Stimulated activated CD4-positive, alpha-beta T cell treated with anti-CD3 and anti-CD28 coated beads, Interleukin-4, amount 100 ng/mL, for 24 hours (primary cell): ENCODE measurements at regions not wholly inside any gene's neighbourhood (a gene's known extent, or its start where the extent isn't known, plus 50 kb on each side); places are given as distances from the start of the nearest gene placed in this dataset.

ENCODE experiments used
- DNase-seq: peaks from one replicate; pipeline ENCODE4 v3.0.0-alpha.2; 2020

DNA sequence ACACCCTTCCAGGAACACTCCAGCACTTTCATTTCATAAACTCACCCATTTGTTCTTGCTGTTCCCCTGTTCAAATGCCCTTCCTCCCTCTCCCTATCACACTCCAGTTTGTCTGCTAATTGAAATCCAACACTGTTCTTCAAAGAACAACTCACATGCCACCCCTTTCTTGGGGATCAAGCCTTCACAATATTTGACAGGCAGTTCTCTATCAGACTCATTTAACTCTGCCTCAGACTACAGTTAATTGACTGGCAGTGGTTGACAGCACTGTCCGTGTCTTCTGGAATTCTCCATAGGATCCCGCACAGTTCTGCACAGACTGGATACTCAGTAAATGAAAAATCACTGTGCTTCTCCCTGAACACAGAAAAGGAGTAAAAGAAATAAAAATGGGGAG is 87.8 kb downstream of the PMP22 start:
- no peak for DNase-seq

DNA sequence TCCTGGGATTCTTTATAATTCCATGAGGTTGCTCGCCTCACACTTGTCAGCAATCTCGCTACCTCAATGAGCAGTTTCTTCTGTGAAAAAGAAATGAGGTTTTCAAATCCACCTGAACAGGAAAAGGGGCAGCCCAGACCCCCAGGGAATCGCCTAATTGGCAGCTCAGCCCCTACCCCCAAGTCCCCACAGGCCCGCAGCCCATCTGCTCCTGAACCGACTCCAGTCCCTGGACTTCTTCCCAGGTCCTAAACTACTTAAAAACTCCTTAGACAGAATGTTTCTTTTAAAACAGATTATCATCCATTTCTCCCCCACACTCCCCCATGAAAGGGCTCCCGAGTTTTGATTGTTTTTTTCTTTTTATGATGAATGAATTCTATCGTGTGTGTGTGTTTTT is 89.8 kb downstream of the PMP22 start:
- no peak for DNase-seq

DNA sequence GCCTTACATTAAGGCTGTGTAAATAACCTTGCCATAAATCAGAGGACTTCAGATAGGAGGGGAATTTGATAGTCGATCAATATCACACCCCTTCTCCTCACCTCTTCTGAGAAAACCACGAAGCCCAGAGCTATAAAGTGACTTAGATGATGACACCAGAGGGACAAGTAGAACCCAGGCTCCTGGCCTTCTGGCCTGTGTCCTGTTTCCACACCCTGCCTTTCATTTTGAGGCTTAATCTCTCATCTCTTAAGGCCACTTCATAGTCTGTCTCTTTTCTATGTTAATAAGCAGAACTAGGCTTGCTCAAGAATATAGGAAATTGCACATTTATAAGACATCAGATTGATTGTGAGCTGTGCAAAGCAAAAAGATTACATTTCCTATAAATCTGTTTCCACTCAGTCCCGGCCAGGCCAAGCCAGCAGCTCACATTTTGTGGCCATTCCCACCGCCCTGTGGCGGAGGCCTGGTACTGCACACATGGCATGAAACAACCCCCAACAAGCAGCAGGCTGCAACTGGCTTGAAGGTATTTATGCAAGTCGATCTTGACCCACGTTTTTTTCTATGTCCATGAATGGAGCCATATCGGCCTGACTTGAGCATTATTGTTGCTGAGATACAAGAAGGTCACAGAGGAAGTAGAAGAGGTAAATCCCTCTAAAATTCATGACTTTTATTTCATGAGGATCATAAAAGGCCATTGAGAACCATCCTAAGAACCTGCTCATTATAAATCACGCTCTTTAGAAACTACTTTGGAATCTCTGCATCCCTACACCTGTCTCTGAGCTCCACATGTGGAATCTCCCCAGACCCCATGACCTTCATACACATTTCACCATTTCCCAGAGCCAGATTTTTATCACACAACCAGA is 93.7 kb downstream of the PMP22 start:
- peak; percentile 15 for DNase-seq

DNA sequence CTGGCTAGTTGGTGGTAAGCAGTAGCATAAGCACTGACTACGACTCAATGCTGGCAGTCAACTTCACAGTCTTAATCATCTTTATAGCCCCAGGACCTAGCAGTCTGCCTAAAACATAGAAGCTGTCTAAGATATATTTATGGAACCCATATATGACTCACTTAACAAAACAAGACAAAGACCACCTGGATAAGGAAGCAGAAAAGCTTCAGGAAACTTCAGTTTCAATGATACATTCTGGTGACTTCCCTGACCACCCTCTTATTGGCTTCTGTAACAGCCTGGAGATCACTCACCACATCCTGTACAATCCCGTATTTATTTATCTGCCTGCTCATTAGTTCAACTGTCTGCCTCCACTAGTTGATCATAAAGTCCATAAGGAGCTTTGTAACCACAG is 95.5 kb downstream of the PMP22 start:
- DNase-seq = no peak

DNA sequence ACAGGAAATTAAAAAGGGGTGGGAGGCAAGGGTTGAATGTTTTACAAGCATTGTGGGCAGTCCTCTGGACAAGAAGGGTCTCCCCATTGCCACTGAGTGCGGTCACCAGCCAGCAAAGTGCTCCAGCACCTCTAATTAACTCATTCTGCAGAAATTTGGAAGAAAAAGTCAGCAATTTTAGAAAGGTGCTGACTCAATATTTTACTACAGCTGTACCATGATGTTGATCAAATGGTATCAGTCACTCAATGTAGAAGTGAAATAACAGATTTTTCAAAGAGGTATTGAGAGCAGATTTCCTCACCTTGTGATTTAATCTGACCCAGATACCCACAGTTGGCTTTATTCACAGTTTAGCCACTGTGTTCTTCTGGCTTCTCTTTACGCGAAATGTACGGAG is 96.7 kb downstream of the PMP22 start:
- DNase-seq = no peak

DNA sequence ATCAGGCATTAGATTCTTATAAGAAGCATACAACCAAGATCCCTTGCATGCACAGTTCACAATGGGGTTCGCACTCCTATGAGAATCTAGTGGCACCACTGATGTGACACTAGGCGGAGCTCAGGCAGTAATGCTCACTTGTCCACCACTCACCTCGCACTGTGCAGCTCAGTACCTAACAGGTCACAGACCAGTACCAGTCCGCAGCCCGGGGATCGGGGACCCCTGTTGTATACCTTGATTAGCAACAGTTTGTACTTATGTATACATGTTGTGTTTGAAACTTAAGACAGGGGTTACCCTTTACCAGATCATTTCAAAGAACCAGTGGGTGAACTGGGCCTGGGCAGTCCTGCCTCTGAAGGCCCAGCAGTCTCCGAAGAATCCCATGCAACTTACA is 103.7 kb downstream of the PMP22 start:
- no peak for DNase-seq

DNA sequence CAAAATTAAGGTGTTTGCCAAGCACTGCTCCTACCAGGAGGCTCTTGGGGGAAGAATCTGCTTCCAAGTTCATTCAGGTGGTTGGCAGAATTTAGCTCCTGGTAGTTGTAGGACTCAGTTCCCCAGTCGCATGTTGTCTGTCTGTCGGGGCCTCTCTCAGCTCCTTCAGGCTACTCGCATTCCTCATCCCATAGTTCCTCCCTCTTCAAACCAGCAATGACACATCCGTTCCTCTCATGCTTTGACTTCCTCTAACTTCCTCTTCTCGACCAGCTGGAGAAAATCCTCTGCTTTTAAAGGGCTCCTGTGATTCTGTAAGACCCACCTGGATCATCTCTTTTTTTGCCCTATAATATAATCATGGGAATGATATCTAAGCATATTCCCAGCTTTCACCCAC is 108.1 kb downstream of the PMP22 start:
- DNase-seq = no peak

DNA sequence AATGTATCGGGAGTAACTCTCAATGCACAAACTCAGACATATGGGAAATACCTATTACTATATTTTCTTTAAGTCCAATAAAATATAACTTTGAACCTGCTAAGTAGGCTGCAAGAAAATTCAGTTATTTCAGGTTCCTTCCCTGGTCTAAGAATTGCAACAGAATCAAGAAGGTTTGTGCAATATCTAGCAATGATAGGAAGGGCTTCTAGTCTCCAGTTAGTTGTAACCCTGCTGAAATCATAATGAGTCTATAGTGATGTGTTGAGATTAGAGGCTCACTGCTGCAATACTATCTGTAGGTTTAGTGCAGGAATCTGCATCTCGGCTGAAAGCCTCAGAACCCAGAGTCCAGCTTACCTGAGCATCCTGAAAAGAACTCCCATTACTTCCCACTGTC is 110.5 kb downstream of the PMP22 start:
- no peak for DNase-seq

DNA sequence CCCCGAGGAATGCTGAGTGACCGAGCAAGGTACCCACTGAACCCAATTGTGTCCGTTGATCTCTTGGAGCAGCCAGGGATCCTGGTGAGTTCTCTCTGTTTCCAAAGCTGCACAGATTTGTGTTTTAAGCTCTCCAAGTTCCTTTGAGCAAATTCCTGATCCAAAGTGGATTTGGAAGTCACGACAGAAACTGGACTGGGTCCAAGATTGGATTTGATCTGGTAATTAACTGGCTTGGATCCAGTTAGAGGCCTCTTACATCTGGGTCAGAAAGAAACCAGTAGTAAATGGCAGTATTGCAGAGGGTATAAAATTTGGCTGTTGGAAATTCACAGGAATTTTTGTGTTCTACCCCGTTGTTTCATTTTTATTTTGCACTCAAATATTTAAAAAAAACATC is 119.5 kb downstream of the PMP22 start:
- no peak for DNase-seq

DNA sequence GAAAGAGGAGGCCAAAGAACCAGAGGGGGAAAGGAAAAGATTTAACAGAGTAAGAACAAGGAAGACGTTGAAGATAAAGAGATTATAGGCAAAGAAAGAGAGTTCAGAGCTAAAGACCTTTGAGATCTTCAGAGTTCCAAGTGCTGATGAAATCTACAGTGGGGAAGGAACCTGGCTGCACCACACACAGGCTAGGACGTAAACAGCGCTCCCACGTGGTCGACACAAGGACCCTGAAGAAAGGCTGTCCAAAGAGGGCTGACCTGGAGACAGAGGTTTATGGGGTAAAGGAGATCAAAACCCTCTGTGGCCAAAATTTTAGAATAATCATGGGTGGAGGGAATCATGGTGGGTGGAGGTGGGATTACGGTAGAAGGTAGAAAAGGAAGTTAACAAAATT is 121.6 kb downstream of the PMP22 start:
- no peak for DNase-seq

DNA sequence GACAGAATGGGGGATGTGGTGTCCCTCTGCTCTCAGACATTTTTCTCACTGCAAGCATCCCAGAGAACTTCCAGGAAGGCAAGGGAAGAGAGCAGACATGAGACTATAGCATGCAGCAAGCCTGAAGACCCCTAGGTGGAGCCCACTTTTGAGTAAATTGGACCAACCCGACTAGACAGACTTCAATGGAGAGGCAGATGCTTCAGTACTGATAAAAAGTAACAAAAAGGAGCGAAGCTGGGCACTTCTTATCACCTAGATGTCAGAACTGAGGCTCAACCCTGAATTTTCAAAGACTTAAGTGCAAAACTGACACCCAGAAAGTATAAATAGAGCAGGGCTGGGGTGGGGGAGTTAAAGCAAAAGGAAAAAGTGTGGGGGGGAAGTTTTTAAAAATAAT is 130.8 kb downstream of the PMP22 start:
- no peak for DNase-seq

DNA sequence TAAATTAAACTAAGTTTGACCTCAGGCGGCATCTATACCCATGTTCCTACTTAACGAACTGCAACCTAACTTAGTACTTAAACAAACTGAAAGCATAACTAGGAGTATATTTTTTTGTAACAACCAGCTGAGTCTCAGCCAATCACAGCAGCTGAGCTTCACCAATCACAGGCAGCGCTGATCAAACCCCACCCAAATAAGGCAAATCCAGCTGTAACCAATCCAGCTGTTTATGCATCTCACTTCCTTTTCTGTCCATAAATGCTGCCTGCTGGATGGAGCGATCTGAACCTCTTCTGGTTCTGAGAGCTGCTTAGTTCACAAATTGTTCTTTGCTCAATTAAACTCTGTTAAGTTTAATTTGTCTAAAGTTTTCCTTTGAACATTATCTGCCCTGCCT is 131.3 kb downstream of the PMP22 start:
- DNase-seq = no peak

DNA sequence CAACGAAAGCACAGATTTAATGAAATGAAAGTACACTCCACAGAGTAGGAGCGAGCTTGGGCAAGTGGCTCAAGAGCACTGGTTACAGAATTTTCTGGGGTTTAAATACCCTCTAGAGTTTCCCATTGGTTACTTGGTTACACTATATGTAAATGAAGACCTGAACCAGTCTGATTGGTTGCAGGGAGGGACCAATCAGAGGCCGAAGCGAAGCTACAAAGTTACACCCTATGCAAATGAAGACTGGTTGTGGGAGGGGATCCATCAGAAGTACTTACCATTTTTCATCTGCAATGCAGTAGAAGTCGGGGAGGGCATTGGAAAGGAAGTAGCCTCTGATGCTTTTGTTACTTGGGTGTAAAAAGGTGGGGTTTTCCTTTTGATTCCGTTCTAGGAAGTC is 132.0 kb downstream of the PMP22 start:
- DNase-seq = no peak

DNA sequence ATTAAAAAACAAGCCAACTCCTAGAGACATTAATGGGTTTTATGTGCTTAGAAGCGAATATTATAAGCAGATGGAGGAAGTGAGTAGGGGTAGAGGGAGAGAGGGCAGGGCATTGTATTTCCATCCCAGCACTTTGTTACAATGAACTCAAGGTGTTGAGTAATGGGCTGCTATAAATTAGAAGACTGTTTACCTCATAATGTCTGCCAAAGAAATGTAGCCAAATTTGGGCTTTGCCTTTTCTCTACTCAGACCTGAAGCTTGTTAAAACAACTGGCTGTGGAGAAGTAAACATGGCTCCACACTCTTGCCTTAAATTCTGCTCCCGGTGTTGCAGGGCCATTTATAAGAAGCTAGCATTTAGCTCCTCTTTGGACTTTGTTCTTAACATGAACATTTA is 134.7 kb downstream of the PMP22 start:
- no peak for DNase-seq

DNA sequence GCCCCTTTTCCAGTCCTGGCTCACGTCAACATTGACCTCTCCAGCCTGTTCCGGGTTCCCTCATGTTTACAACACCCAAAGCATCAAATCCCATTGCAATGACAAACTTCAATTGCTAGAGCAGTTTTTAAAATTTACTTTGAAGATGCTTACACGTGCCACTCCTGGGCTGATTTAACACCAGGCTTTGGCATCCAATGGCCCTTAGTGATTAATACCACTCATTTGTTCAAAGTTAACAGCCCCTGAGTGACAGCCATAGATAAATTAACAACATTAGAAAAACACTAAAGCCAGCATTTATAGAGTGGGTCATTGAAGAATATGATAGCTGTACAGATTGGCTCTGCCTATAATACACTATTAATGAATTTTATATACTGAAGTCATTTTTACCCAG is 135.1 kb downstream of the PMP22 start:
- DNase-seq = no peak

DNA sequence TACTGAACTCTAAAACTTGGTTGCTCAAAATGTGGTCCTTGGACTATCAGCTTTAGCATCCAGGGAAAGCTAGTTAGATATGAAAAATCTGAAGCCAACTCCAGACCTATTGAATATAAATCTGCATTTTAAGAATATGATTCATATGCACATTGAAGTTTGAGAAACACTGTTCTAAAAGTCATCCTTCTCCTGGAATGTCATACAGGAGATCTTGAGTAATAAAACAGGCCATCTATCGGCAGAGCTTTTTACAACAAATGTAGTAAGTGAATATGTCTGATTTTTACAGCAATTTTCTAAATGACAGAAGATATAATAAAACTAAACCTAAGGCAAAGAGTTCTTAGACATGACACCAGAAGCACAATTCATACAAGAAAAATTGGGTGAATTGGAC is 140.4 kb downstream of the PMP22 start:
- DNase-seq = no peak

DNA sequence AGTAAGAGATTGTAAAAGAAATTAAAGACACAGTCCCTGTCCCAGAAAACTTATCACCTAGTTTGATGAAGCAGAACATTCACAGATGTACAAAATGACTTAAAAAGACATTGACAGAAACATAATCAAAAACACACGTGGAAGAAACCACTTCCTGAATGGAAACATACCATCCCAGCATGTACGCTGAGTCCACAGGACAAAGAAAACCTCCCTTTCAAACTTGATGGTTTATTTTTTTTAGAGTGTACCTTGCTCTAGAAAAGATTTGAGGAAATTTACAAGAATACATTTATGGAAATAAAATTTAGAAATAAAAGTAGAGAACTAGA is 140.9 kb downstream of the PMP22 start:
- no peak for DNase-seq

DNA sequence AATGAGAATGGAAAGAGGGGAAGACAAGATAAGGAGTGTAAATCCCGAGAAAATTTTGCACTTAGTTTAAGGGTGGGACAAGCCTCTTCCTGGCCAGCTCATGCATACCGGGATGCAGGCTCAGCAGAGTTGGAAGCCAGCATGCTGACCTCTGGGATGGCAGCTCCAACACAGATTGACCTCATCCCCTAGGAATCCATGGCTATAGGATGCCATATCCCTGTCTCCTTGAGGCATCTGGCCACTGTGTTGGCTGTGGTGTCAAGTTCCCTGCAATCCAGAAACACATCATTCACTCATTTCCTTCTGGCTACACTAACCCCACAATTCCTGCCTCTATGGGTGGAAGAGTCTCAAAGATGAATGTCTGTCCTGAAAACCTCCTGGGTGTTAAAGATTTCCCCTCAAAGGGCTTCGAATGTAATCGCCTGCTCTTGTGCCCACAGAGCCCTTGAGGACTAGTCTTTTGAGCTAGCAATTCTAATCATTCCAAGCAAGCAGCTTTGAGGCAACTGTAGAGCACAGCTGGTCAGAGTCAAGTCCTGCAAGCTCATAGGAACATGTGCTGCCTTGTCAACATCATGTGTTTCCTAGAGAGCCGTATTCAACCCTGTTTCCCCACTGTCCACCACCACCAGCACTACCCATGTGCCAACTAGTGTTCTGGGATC is 141.4 kb downstream of the PMP22 start:
- DNase-seq = no peak

DNA sequence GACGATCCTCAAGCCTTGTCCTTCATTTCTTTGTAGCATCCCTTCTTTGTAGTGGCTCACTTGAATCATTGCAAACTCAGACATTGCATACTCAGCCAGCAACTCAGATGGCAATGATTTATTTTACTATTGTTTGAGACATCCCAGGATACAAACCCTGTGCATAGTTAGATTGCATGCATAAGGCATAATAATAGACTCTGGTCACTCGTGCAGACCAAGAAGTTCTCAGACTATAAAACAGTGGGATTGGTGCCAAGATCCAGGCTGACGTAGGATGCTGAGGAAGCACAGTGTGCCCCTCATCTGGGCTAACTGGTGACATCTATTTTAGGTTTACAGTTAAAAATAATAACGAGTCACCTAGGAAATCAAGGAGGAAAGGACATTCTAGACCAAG is 142.3 kb downstream of the PMP22 start:
- DNase-seq = no peak

DNA sequence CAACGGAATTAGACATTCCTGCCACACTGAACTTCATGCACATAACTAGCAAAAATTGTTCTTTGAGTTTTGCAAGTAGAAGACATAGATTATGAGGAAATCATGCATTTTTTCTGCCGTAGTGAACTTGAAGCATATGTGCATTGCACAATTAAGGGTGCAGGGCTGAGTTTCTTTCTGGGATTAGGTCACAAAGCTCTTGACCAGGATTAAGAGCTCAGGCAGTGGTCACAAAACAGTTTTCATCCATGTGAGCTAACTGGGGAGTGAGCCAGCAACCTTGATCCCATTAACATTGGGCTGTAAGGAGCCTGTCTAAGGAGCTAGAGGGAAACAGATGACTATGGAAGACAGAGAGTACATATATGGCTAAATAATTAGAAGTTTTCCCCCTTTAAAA is 143.7 kb downstream of the PMP22 start:
- DNase-seq = no peak

DNA sequence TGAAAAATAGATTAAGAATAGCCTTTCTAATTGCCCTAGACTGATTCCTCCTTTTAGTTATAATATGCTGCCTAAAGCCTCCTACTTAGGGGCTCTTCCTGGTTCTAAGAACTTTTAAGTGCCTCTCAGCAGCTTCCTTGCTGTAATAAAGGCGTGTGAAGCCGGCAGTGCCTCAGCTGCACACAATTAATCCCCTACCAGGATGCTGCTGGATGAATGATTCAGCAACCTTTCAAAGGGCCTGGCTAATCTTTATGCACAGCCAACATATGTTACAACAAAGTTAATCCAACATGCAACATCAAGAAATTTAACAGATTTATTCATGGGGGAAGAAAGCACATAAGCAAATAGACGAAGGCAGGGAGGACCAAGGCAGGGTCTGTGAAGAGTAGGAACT is 145.2 kb downstream of the PMP22 start:
- no peak for DNase-seq

DNA sequence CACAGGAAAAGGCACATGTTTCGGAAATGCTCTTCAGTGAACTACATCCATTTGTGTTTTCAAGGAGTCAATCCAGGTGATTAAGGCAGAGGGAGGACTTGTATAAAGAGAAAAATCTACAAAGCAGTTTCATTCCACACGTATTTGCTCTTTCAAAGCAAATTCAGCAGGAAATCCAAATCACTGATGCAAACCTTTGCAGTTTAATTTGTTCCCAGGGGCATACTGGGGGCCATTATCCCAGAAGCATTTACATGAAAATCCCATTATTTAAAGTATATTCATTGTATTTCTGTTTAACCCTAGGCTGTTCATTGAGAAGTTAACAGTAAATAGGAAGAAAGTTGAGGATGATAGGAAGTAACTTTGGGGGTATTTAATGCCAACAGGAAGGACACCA is 147.9 kb downstream of the PMP22 start:
- no peak for DNase-seq

DNA sequence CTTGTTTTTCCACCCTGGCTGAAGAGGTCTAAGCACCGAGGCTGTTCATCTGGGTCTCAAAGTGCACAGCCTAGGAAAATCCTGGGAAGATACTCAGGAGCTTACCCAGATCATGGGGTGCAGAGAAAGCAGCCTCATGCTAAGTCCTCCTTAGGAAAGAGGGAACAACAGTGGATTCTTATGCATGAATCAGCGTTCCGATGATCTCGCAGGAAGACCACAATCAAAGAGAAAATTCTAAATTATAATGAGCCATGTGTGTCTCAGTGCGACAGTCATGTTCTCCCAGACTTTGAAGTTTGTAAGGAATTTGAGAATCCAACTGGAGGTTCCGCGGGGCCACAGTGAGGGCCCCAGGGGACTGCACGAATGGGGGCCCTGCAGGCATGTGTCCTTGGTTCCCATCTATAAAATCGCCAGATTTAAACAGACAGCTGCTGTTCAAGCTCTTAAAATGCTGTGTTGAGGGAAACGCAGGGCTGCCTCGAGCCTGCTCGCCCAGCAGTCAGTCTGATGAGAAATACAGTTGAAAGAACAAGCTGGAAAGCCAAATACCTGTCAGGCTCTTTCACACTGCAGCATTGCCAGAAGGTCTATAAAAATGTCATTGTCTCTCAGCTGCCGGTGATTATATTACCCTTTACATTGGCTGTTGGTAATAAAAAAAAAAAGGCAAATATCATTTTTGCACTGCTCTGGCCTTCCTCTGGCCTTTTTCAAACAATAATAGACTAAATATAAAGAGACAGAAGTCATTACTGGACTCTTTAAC is 152.1 kb downstream of the PMP22 start:
- no peak for DNase-seq

DNA sequence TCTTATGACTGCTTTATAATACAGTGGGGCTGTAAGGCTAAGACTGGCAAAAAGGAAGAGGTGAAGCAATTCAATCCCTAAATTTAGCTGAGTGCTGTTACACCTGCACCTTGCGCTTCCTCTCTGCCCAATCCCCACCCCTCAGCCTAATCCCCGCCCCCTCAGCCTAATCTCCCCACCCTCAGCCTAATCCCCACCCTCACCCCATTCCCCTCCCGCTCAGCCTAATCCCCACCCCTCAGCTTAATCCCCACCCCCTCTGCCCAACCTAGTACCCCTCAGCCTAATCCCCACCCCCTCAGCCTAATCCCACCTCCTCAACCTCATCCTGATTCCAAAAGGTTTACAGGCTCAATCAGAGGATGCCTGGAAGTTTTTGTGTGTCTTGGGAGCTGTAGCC is 155.5 kb downstream of the PMP22 start:
- no peak for DNase-seq
